ENCODE measurements at regions not wholly inside any gene's neighbourhood (a gene's known extent, or its start where the extent isn't known, plus 50 kb on each side); places are given as distances from the start of the nearest gene placed in this dataset.

GRCh38 chr5:85671223-85671970 is 946.3 kb upstream of the COX7C start:
- TF ChIP-seq, protein P1, sequence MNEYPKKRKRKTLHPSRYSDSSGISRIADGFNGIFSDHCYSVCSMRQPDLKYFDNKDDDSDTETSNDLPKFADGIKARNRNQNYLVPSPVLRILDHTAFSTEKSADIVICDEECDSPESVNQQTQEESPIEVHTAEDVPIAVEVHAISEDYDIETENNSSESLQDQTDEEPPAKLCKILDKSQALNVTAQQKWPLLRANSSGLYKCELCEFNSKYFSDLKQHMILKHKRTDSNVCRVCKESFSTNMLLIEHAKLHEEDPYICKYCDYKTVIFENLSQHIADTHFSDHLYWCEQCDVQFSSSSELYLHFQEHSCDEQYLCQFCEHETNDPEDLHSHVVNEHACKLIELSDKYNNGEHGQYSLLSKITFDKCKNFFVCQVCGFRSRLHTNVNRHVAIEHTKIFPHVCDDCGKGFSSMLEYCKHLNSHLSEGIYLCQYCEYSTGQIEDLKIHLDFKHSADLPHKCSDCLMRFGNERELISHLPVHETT (CRISPR knock-in tag; conservative IDR thresholded peaks at IDR 0.05): no peak
- TF ChIP-seq, protein P2, sequence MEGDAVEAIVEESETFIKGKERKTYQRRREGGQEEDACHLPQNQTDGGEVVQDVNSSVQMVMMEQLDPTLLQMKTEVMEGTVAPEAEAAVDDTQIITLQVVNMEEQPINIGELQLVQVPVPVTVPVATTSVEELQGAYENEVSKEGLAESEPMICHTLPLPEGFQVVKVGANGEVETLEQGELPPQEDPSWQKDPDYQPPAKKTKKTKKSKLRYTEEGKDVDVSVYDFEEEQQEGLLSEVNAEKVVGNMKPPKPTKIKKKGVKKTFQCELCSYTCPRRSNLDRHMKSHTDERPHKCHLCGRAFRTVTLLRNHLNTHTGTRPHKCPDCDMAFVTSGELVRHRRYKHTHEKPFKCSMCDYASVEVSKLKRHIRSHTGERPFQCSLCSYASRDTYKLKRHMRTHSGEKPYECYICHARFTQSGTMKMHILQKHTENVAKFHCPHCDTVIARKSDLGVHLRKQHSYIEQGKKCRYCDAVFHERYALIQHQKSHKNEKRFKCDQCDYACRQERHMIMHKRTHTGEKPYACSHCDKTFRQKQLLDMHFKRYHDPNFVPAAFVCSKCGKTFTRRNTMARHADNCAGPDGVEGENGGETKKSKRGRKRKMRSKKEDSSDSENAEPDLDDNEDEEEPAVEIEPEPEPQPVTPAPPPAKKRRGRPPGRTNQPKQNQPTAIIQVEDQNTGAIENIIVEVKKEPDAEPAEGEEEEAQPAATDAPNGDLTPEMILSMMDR (CRISPR knock-in tag; IDR thresholded peaks at IDR 0.05): no peak
- TF ChIP-seq EZH2 (conservative IDR thresholded peaks at IDR 0.05; ENCODE audit: low read depth, low read length) (no peak), PHF8 (CRISPR knock-in tag; IDR thresholded peaks at IDR 0.05) (no peak), NBN (conservative IDR thresholded peaks at IDR 0.05) (no peak), SSRP1 (CRISPR knock-in tag; IDR thresholded peaks at IDR 0.05) (no peak), ZNF800 (CRISPR knock-in tag; IDR thresholded peaks at IDR 0.05) (no peak), ZNF430 (CRISPR knock-in tag; IDR thresholded peaks at IDR 0.05) (no peak), YY1 (IDR thresholded peaks at IDR 0.05; ENCODE audit: insufficient read depth, insufficient replicate concordance, low read depth, low read length) (no peak), MNT (IDR thresholded peaks at IDR 0.05) (no peak), ZKSCAN5 (CRISPR knock-in tag; IDR thresholded peaks at IDR 0.05) (no peak), PHF20 (CRISPR knock-in tag; IDR thresholded peaks at IDR 0.05) (no peak)
- TF ChIP-seq, protein P3, sequence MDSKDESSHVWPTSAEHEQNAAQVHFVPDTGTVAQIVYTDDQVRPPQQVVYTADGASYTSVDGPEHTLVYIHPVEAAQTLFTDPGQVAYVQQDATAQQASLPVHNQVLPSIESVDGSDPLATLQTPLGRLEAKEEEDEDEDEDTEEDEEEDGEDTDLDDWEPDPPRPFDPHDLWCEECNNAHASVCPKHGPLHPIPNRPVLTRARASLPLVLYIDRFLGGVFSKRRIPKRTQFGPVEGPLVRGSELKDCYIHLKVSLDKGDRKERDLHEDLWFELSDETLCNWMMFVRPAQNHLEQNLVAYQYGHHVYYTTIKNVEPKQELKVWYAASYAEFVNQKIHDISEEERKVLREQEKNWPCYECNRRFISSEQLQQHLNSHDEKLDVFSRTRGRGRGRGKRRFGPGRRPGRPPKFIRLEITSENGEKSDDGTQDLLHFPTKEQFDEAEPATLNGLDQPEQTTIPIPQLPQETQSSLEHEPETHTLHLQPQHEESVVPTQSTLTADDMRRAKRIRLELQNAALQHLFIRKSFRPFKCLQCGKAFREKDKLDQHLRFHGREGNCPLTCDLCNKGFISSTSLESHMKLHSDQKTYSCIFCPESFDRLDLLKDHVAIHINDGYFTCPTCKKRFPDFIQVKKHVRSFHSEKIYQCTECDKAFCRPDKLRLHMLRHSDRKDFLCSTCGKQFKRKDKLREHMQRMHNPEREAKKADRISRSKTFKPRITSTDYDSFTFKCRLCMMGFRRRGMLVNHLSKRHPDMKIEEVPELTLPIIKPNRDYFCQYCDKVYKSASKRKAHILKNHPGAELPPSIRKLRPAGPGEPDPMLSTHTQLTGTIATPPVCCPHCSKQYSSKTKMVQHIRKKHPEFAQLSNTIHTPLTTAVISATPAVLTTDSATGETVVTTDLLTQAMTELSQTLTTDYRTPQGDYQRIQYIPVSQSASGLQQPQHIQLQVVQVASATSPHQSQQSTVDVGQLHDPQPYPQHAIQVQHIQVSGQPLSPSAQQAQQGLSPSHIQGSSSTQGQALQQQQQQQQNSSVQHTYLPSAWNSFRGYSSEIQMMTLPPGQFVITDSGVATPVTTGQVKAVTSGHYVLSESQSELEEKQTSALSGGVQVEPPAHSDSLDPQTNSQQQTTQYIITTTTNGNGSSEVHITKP (CRISPR knock-in tag; IDR thresholded peaks at IDR 0.05; ENCODE audit: low read depth): no peak

Measured in HepG2 (cell line).